ENCODE measurements at regions not wholly inside any gene's neighbourhood (a gene's known extent, or its start where the extent isn't known, plus 50 kb on each side); places are given as distances from the start of the nearest gene placed in this dataset.

DNA sequence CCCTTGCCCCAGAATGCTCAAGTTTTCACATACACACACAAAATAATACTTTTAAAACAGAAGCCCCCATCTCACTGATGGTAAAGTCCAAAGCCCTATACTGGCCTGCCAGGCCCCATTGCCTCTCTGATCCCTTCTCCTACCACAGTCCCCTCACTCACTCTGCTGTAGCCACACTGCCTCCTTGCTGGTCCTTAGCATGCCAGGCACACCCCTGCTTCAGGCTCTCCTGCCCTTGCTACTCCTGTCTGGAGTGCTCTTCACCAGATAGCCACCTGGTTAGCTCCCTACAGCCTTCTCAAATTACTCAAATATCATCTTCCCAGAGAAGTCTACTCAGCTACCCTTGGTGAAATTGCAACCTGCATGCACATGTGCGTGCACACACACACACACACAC is 177.5 kb downstream of the C5orf15 start:
- 97% methylated on average over 1 of the region's 1 CpG for WGBS
- no peak overlapping the region for H3K27ac ChIP-seq
- DNase-seq (ENCODE audit: low spot score) = no peak
- no peaks in the 10 kb centered on the region for H3K27me3 ChIP-seq (replicated peaks; ENCODE audit: insufficient read depth)
- H3K4me1 ChIP-seq (replicated peaks) = peaks cover 4% of the 10 kb centered on the region
- intact Hi-C loops (cut with DNase I) = no loop called here
- H3K36me3 ChIP-seq = no peaks in the 10 kb centered on the region
- no peaks in the 10 kb centered on the region for H3K9me3 ChIP-seq
- TF ChIP-seq CTCF (IDR thresholded peaks at IDR 0.05) (no peak), POLR2A (IDR thresholded peaks at IDR 0.05) (no peak), POLR2AphosphoS5 (IDR thresholded peaks at IDR 0.05) (no peak)
- no peak overlapping the region for H3K4me3 ChIP-seq

DNA sequence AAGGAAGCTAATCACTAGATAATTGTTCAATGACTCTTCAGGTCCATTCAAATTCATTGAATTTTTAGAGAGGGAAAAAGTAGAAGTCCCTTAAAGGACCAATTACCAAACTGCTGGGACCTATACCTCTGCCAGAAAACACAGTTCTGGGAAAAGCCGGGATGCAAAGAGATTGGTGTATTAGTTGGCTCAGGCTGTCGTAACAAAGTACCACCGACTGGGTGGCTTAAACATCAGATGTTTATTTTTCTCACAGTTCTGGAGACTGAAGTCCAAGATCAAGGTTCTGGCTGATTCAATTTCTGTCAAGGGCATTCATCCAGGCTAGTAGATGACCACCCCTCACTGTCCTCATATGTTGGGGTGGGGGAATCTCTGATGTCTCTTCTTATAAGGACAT is 177.1 kb upstream of the FSTL4 start:
- DNase-seq (ENCODE audit: low spot score) = no peak
- intact Hi-C loops (cut with DNase I) = no loop called here
- WGBS = 87% methylated on average over 3 of the region's 3 CpGs
- H3K36me3 ChIP-seq = no peaks in the 10 kb centered on the region
- peaks cover 4% of the 10 kb centered on the region for H3K4me1 ChIP-seq (replicated peaks)
- H3K27me3 ChIP-seq (replicated peaks; ENCODE audit: insufficient read depth) = no peaks in the 10 kb centered on the region
- H3K4me3 ChIP-seq = no peak overlapping the region
- no peak overlapping the region for H3K27ac ChIP-seq
- no peaks in the 10 kb centered on the region for H3K9me3 ChIP-seq
- no peak for TF ChIP-seq POLR2A (IDR thresholded peaks at IDR 0.05)
- TF ChIP-seq CTCF (IDR thresholded peaks at IDR 0.05) = no peak
- no peak for TF ChIP-seq POLR2AphosphoS5 (IDR thresholded peaks at IDR 0.05)

DNA sequence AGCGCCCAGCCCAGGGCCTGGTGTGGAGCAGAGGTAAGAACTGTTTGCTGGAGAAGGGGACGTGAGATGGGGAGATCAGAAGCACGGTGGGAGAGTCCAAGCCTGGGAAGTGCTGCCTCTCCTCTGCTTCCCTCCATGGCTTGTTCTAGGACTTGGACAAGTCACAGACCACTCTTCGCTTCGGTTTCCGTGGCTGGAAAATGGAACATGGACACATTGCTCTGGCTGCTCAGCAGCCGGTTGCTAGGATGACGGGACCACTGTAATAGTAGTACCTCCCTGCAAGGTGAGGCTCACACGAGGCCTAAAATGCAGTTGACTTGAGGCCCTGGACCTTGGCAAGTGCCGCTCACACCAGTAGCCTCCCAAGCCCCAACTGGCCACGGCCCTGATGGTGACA is 175.8 kb upstream of the FSTL4 start:
- Histone ChIP-seq H3K27me3 (replicated peaks; ENCODE audit: insufficient read depth) (no peaks in the 10 kb centered on the region), H3K4me1 (replicated peaks) (peaks cover 1% of the 10 kb centered on the region), H3K27ac (no peak overlapping the region), H3K9me3 (no peaks in the 10 kb centered on the region), H3K36me3 (no peaks in the 10 kb centered on the region), H3K4me3 (no peak overlapping the region)
- TF ChIP-seq POLR2A (IDR thresholded peaks at IDR 0.05) (no peak), POLR2AphosphoS5 (IDR thresholded peaks at IDR 0.05) (no peak), CTCF (IDR thresholded peaks at IDR 0.05) (no peak)
- no peak for DNase-seq (ENCODE audit: low spot score)
- WGBS = 90% methylated on average over 11 of the region's 11 CpGs
- intact Hi-C loops (cut with DNase I) = no loop called here

GRCh38 chr5:133786420-133786819 is 174.1 kb upstream of the FSTL4 start:
- intact Hi-C loops (cut with DNase I) = no loop called here
- no peaks in the 10 kb centered on the region for H3K9me3 ChIP-seq
- no peaks in the 10 kb centered on the region for H3K27me3 ChIP-seq (replicated peaks; ENCODE audit: insufficient read depth)
- 62% methylated on average over 4 of the region's 4 CpGs for WGBS
- no peak overlapping the region for H3K27ac ChIP-seq
- TF ChIP-seq CTCF (IDR thresholded peaks at IDR 0.05) = no peak
- TF ChIP-seq POLR2A (IDR thresholded peaks at IDR 0.05) = no peak
- TF ChIP-seq POLR2AphosphoS5 (IDR thresholded peaks at IDR 0.05) = no peak
- H3K4me3 ChIP-seq = no peak overlapping the region
- no peaks in the 10 kb centered on the region for H3K4me1 ChIP-seq (replicated peaks)
- DNase-seq (ENCODE audit: low spot score) = no peak
- no peaks in the 10 kb centered on the region for H3K36me3 ChIP-seq

- Histone ChIP-seq H3K4me1 (replicated peaks) (no peaks in the 10 kb centered on the region), H3K36me3 (no peaks in the 10 kb centered on the region), H3K4me3 (no peak overlapping the region), H3K27ac (no peak overlapping the region), H3K9me3 (no peaks in the 10 kb centered on the region), H3K27me3 (replicated peaks; ENCODE audit: insufficient read depth) (no peaks in the 10 kb centered on the region)
- no peak for DNase-seq (ENCODE audit: low spot score)
- intact Hi-C loops (cut with DNase I) = no loop called here
- TF ChIP-seq POLR2AphosphoS5 (IDR thresholded peaks at IDR 0.05) = no peak
- no peak for TF ChIP-seq POLR2A (IDR thresholded peaks at IDR 0.05)
- no peak for TF ChIP-seq CTCF (IDR thresholded peaks at IDR 0.05)
- 77% methylated on average over 3 of the region's 3 CpGs for WGBS
These were observed 172.8 kb upstream of the FSTL4 start for GRCh38 chr5:133785182-133785581.

Data from prostate gland (tissue), 2 donors.